ENCODE measurements at regions not wholly inside any gene's neighbourhood (a gene's known extent, or its start where the extent isn't known, plus 50 kb on each side); places are given as distances from the start of the nearest gene placed in this dataset.

DNA sequence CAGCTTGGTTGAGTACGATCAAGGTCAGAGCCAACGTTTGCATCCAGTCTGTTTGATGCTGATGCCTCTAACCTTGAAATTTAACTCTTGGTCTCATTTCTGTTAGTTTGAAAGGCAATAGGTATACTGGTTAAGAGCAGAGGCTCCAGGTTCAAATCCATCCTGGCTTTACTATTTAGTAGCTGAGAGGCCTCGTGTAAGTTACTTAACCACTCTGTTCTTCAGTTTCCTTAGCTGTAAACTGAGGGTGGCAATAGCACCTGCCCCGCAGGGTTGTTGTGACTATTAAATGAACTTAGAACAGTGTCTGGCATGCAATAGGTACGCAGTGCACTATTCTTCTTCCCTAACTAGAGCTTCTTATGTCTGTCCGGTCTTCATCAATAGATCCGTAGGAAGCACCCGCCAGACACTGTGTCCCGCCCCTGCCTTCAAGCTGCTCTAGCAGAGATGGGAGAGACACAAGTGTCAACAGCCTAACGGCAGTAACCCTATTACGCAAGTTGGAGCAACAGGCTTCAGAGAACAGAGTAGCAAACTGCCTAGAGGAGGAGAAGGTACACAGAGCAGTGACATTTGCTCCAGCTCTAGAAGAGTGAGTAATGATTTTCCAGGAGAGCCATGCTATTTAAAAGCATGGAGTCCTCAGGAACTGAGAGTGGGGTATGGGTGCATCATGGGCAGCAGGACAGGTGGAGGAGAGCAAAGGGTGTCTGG is 62.7 kb upstream of the ST3GAL5 start:
- DNase-seq (no peak), ATAC-seq (no peak)
- 91 to 96% (median 94%) methylated on average over 11 of the region's 11 CpGs for WGBS, 3 donors
- Histone ChIP-seq H3K36me3 (ENCODE audit: insufficient read depth in 1 of 2, low read depth in 1 of 2) (no peaks in the 10 kb centered on the region), H3K27ac (no peak overlapping the region), H3K27me3 (ENCODE audit: insufficient read depth in 3 of 3, low read length in 2 of 3) (no peaks in the 10 kb centered on the region), H3K4me3 (no peak overlapping the region), H3K9me3 (peaks cover 3% of the 10 kb centered on the region), H3K4me1 (peaks cover 6% of the 10 kb centered on the region)
- TF ChIP-seq, protein P1, sequence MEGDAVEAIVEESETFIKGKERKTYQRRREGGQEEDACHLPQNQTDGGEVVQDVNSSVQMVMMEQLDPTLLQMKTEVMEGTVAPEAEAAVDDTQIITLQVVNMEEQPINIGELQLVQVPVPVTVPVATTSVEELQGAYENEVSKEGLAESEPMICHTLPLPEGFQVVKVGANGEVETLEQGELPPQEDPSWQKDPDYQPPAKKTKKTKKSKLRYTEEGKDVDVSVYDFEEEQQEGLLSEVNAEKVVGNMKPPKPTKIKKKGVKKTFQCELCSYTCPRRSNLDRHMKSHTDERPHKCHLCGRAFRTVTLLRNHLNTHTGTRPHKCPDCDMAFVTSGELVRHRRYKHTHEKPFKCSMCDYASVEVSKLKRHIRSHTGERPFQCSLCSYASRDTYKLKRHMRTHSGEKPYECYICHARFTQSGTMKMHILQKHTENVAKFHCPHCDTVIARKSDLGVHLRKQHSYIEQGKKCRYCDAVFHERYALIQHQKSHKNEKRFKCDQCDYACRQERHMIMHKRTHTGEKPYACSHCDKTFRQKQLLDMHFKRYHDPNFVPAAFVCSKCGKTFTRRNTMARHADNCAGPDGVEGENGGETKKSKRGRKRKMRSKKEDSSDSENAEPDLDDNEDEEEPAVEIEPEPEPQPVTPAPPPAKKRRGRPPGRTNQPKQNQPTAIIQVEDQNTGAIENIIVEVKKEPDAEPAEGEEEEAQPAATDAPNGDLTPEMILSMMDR (IDR thresholded peaks at IDR 0.05): no peak
- intact Hi-C loops (cut with DNase I): no loop called here

DNA sequence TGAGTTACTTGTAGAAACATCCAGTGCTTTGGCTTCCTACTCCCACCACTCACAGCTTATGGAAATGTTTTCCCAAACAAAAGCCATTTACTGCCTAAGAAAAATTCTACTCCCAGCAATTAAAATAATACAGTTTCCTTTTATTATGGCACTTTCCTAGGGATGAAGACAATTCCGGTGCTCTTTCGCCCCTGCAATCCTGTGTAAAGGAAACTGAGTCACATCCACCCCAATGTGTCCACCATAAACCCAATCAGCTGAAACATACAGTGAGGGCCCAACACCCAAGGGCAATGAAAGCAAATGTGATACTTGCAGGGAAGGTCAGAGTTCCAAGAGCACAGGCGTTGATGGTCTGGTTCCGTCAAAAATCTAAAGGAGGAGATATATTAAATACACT is 62.0 kb upstream of the ST3GAL5 start:
- TF ChIP-seq, protein P1 (IDR thresholded peaks at IDR 0.05): no peak
- ATAC-seq (no peak), DNase-seq (no peak)
- Histone ChIP-seq H3K27me3 (ENCODE audit: insufficient read depth in 3 of 3, low read length in 2 of 3) (no peaks in the 10 kb centered on the region), H3K36me3 (ENCODE audit: insufficient read depth in 1 of 2, low read depth in 1 of 2) (no peaks in the 10 kb centered on the region), H3K9me3 (peaks cover 3% of the 10 kb centered on the region), H3K4me1 (peaks cover 4% of the 10 kb centered on the region), H3K27ac (no peak overlapping the region), H3K4me3 (no peak overlapping the region)
- intact Hi-C loops (cut with DNase I): no loop called here
- WGBS, 3 donors: 91 to 96% (median 91%) methylated on average over 4 of the region's 4 CpGs

DNA sequence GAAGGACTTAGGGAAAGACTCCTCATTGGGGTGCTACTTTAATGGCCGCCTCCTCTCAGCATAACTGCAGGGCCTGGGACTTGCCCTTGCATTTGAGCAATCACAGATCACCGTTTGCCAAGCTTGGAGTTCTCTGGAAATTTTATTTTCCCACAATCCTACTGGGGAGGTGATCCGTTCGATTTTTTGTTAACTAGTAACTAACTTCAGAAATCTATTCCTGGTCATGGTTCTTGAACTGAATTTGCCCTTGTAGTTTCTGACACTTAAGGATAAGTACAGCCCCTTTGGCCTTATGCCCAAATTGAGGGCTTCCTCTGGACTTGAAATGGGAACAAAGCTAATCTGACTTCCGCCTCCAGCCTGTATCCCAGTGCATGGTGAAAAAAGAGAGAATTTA is 60.5 kb upstream of the ST3GAL5 start:
- no peak for DNase-seq
- H3K4me3 ChIP-seq: no peak overlapping the region
- TF ChIP-seq, protein P1 (IDR thresholded peaks at IDR 0.05): no peak
- H3K36me3 ChIP-seq (ENCODE audit: insufficient read depth in 1 of 2, low read depth in 1 of 2): no peaks in the 10 kb centered on the region
- H3K27me3 ChIP-seq (ENCODE audit: insufficient read depth in 3 of 3, low read length in 2 of 3): no peaks in the 10 kb centered on the region
- H3K27ac ChIP-seq: no peak overlapping the region
- peaks cover 4% of the 10 kb centered on the region for H3K4me1 ChIP-seq
- peaks cover 3% of the 10 kb centered on the region for H3K9me3 ChIP-seq
- intact Hi-C loops (cut with DNase I): no loop called here
- no peak for ATAC-seq
- 74 to 78% (median 76%) methylated on average over 5 of the region's 5 CpGs for WGBS, 3 donors

DNA sequence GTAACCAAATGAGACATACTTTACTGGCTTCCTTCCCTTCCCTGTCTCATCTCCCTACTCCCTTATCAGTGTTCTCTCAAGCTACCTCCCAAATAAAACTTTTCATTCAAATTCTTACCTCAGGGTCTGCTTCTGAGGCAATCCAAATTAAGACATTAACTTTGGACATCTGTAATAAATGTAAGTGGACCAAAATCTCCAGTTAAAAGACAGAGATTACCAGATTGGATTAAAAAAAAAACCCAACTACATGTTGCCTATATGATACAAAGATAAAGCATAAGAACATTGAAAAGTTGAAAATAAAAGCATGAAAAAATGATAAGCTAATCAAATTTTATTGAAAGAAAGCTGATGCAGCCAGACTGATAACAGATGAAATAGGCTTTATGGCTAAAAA is 58.8 kb upstream of the ST3GAL5 start:
- TF ChIP-seq, protein P1 (IDR thresholded peaks at IDR 0.05): no peak
- H3K9me3 ChIP-seq: peaks cover 3% of the 10 kb centered on the region
- no peak overlapping the region for H3K4me3 ChIP-seq
- ATAC-seq: no peak
- intact Hi-C loops (cut with DNase I): no loop called here
- no peaks in the 10 kb centered on the region for H3K27me3 ChIP-seq (ENCODE audit: insufficient read depth in 3 of 3, low read length in 2 of 3)
- H3K4me1 ChIP-seq: peaks cover 4% of the 10 kb centered on the region
- H3K27ac ChIP-seq: no peak overlapping the region
- no peaks in the 10 kb centered on the region for H3K36me3 ChIP-seq (ENCODE audit: insufficient read depth in 1 of 2, low read depth in 1 of 2)
- no peak for DNase-seq

DNA sequence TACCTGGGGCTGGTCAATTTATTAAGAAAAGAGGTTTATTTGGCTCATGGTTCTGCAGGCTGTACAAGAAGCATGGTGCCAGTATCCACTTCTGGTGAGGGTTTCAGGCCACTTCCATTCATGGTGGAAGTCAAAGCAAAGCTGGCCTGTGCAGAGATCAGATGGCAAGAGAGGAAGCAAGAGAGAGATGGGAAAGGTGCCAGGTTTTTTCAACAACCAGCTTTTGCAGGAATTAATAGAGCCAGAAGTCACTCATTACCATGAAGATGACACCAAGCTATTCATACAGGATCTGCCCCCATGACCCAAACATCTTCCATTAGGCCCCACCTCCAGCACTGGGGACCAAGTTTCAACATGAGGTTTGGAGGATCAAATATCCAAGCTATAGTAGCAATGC is 56.8 kb upstream of the ST3GAL5 start:
- ATAC-seq: no peak
- intact Hi-C loops (cut with DNase I): no loop called here
- peaks cover 3% of the 10 kb centered on the region for H3K9me3 ChIP-seq

More for the DNA sequence above, 56.8 kb upstream of the ST3GAL5 start:
- no peak overlapping the region for H3K4me3 ChIP-seq
- no peaks in the 10 kb centered on the region for H3K36me3 ChIP-seq (ENCODE audit: insufficient read depth in 1 of 2, low read depth in 1 of 2)
- H3K4me1 ChIP-seq: peaks cover 4% of the 10 kb centered on the region
- H3K27me3 ChIP-seq (ENCODE audit: insufficient read depth in 3 of 3, low read length in 2 of 3): no peaks in the 10 kb centered on the region
- TF ChIP-seq, protein P1 (IDR thresholded peaks at IDR 0.05): no peak
- DNase-seq: no peak
- H3K27ac ChIP-seq: no peak overlapping the region
